Activated naive CD4-positive, alpha-beta T cell treated with Interleukin-2 at 50 U/mL for 16 hours (primary cell): ENCODE measurements at regions not wholly inside any gene's neighbourhood (a gene's known extent, or its start where the extent isn't known, plus 50 kb on each side); places are given as distances from the start of the nearest gene placed in this dataset.

Experiments
- DNase-seq: peaks from one replicate; pipeline ENCODE4 v3.0.0-alpha.2; 2020

- no peak for DNase-seq
Measured at GRCh38 chr19:16022681-16023080, 53.6 kb upstream of the TPM4 start.

DNA sequence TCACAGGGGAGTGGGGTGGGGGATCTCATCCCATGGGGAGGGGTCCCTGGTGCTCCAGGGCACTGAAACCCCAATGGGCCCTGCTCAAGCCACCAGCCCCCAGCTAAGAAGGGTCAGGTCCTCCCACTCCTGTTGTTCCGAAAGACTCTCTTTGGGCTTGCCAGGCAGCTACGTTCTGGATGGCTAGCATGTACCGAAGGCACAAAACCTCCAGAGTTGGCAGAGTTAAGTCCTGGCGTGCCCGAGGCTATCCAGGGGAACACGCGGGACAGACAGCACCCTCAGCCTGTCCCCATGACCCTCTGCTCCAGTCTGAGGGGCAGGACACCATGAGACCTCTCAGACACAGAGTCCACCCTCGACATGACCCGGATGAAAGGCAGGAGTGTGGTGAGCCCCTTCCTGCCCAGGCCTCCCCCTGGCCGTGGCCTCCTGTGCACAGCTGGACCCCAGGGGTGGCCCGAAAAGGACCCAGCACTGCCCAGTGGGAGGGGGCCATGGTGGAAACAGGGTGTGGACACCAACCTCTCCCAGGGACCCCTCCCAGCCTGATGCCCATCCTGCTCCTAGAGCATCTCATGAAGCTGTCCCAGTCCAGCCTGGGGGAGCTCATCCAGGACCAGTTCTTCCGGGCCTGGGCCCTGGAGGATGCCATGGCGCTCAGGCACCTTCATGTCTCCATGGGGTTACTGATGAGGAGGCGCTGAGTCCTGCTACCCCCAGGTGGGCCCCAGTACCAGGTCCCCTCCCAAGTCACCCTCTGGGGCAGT is 53.0 kb upstream of the TPM4 start:
- DNase-seq, result no peak

DNA sequence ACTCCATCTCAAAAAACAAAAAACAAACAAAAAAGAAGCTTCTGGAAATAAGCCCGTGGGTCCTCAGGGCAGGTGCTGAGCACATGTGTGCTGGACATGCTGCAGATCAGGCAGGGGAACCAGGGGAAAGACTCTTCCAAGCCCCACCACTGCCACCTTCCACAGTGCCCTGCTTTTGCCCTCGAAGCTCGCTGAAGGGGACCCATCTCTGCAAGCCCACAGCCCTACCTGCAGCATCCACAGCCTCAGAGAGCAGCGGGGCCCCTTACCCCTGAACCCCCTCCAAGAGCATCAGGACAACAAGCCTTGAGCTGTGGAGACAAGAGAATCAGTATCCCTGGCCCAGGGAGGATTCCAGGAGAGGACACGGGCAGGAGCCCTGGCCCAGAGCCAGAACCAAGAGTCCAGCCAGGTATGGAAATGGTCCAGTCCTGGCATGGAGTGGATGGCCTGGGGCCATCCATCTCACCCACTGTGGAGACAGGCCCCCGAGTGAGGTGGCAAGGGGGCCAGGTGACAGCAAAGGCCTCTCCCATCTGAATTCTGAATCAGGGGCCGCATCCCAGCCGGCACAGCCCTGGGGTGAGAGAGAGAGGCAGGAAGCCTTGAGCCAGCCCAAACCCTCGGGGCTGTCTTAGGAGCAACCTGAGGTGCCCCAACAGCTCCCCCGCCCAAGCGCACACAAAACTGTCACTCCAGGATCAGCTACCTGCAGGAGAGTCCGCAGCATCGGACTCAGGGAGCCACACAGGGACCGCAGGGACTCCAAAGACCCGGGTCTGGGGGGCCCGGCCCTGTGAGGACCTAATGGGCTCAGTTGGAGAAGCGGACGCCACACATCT is 51.8 kb upstream of the TPM4 start:
- no peak for DNase-seq

DNA sequence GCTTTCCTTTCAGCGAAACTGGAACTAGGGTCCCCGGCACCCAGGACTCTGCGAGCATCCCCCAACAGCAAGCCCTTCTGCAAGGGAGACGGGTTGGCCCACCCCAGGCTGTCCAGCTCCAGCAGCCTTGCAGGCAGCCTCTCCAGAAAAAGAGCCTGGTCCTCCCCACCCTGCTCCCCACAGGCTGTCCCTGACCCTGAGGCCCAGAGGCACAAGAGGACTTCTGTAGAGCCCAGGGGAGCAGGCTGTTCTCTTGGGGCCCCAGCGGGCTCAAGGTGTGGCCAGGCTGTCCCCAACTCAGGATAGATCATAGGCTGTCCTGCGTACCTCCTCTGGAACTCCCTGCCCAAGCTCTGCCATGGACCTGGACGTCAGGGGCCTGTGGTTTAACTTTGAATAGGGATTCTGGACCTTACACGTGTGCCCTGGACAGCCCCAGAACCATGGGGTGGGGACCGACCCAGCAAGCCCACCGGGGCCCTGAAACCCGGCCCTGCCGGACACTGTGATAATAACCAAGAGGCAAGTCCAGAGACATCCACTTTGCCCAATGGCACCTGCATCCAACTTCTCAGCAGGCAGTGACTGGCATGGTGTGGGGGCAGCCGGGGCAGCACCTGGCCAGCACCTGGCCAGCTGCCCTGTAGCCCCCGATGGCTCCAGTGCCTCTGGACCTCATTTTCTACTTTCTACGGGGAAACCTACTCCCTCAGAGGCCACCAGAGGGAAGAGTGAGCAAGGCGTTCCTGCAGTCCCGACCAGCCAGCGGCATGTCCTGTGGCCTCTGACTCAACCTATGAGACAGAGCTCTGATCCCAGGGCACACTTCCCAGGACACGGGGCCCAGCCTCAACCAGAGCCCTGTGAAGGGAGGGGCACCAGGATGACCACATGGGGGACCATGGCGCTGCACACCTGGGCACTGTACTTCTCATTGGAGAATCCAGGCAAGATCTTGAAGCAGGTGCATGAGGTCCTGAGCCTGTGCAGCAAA is 50.9 kb upstream of the TPM4 start:
- DNase-seq, result no peak

GRCh38 chr19:16026131-16026530 is 50.2 kb upstream of the TPM4 start:
- no peak for DNase-seq
